Endothelial cell of umbilical vein (primary cell): ENCODE measurements at regions not wholly inside any gene's neighbourhood (a gene's known extent, or its start where the extent isn't known, plus 50 kb on each side); places are given as distances from the start of the nearest gene placed in this dataset.

Experiments
- BruUV-seq: library from RNA; stranded (reverse); fragments of 400-500 nt; replicated peaks from 2 replicates; lab custom pipeline; 2021; lab: Mats Ljungman, UMichigan
- CTCF ChIA-PET: fragments of 300-600, 350-600 bp; sonication (Branson Sonifier 250); formaldehyde crosslinking; loops from one replicate; lab custom pipeline; 2021; ENCODE audit warnings: antibody characterized with exemption, inconsistent platforms; lab: Charles Lee
- POLR2A ChIA-PET: fragments of 300-600, 350-600 bp; sonication (Branson Sonifier 250); formaldehyde crosslinking; loops from one replicate; lab custom pipeline; 2021; ENCODE audit warnings: antibody characterized with exemption, inconsistent platforms; lab: Charles Lee
- DNase-seq: peaks from one replicate; pipeline ENCODE4 v3.0.0-alpha.2; 2011; ENCODE audit warnings: low read depth, low spot score
- FAIRE-seq: peaks from 2 replicates; lab custom pipeline; 2011; peaks lifted over from hg19 to GRCh38; lab: Jason Lieb, UNC
- H2AFZ ChIP-seq: 2 replicates; pipeline ENCODE4 v1.6.0; 2012; ENCODE audit warnings: low read depth, low read length, control low read depth, inconsistent platforms
- H3K27ac ChIP-seq: 2 replicates; pipeline ENCODE4 v1.5.1; 2011; ENCODE audit warnings: low read depth, mild to moderate bottlenecking, control low read depth, low read length, moderate library complexity; ENCODE audit not compliant: insufficient read depth
- H3K27me3 ChIP-seq, 2 experiments: 2 replicates each; pipeline versions ENCODE4 v1.6.0 to v1.6.1; 2011; ENCODE audit warnings: low read length in 2 of 2, mixed read lengths in 1 of 2; ENCODE audit not compliant: control insufficient read depth in 2 of 2, insufficient read depth in 2 of 2
- H3K36me3 ChIP-seq, 2 experiments: 2 replicates in 1 of 2; 3 replicates in 1 of 2; pipeline ENCODE4 v1.5.1; 2011; ENCODE audit warnings: low read length in 2 of 2, mild to moderate bottlenecking in 1 of 2, moderate library complexity in 1 of 2; ENCODE audit not compliant: control insufficient read depth in 2 of 2, insufficient read depth in 2 of 2; ENCODE audit errors: extremely low read depth in 1 of 2
- H3K4me1 ChIP-seq: 3 replicates; pipeline ENCODE4 v1.5.1; 2011; ENCODE audit warnings: mild to moderate bottlenecking, low read length; ENCODE audit not compliant: control insufficient read depth, insufficient read depth; ENCODE audit errors: extremely low read depth
- H3K4me2 ChIP-seq: 2 replicates; pipeline ENCODE4 v1.6.1; 2011; ENCODE audit warnings: low read length, control low read depth, mixed read lengths; ENCODE audit not compliant: insufficient read depth
- H3K4me3 ChIP-seq, 3 experiments: fragments of 200-600 bp in 1 of 3; sonication (generic), shearing (Covaris generic) in 1 of 3; replicated peaks in 1 of 3; 2 replicates each; pipeline ENCODE4 v1.5.1; 2011 to 2016; ENCODE audit warnings: control low read depth in 3 of 3, low read length in 3 of 3, mild to moderate bottlenecking in 2 of 3, inconsistent platforms in 1 of 3, low read depth in 1 of 3, moderate library complexity in 1 of 3; ENCODE audit not compliant: insufficient read depth in 1 of 3
- H3K79me2 ChIP-seq: 2 replicates; pipeline ENCODE4 v1.6.0; 2012; ENCODE audit warnings: low read length, inconsistent platforms; ENCODE audit not compliant: control insufficient read depth, insufficient read depth
- H3K9ac ChIP-seq: replicated peaks from 2 replicates; pipeline ENCODE3; 2011; ENCODE audit warnings: low read length, control low read depth; ENCODE audit not compliant: insufficient read depth; ENCODE audit errors: extremely low read depth
- H3K9me1 ChIP-seq: replicated peaks from 3 replicates; pipeline ENCODE4 v1.6.0; 2011; ENCODE audit warnings: mild to moderate bottlenecking, low read length; ENCODE audit not compliant: control insufficient read depth, insufficient read depth; ENCODE audit errors: extremely low read depth
- H3K9me3 ChIP-seq: replicated peaks from 2 replicates; pipeline ENCODE4 v1.5.1; 2012; ENCODE audit warnings: low read length, inconsistent platforms; ENCODE audit not compliant: control insufficient read depth, insufficient read depth
- H4K20me1 ChIP-seq: replicated peaks from 2 replicates; pipeline ENCODE3; 2011; ENCODE audit warnings: mild to moderate bottlenecking, low read length; ENCODE audit not compliant: control insufficient read depth, insufficient read depth; ENCODE audit errors: extremely low read depth
- EZH2 ChIP-seq: IDR thresholded peaks from 2 replicates; pipeline ENCODE4 v1.6.1; 2012; ENCODE audit warnings: borderline replicate concordance, low read depth, mild to moderate bottlenecking, moderate library complexity, low read length, inconsistent platforms; ENCODE audit not compliant: severe bottlenecking
- FOS ChIP-seq: IDR thresholded peaks from 2 replicates; pipeline ENCODE4 v1.6.1; 2011; ENCODE audit warnings: mild to moderate bottlenecking, low read length, moderate library complexity, borderline replicate concordance; ENCODE audit not compliant: insufficient read depth
- GATA2 ChIP-seq: IDR thresholded peaks from 2 replicates; pipeline ENCODE4 v1.7.0; 2011; ENCODE audit warnings: low read depth, mild to moderate bottlenecking, moderate library complexity, mixed read lengths, low read length; ENCODE audit not compliant: insufficient read length, insufficient read depth
- JUN ChIP-seq: IDR thresholded peaks from 2 replicates; pipeline ENCODE4 v1.6.1; 2011; ENCODE audit warnings: borderline replicate concordance, low read depth; ENCODE audit not compliant: insufficient read length, insufficient read depth
- MYC ChIP-seq: IDR thresholded peaks from one replicate; pipeline ENCODE4 v1.6.1; 2011; ENCODE audit warnings: mild to moderate bottlenecking, low read depth, low read length
- POLR2A ChIP-seq: IDR thresholded peaks from 2 replicates; pipeline ENCODE4 v1.6.1; 2012; ENCODE audit warnings: low read depth, mild to moderate bottlenecking, control low read depth, low read length
- POLR2AphosphoS5 ChIP-seq: IDR thresholded peaks from 2 replicates; pipeline ENCODE4 v1.6.1; 2012; ENCODE audit warnings: low read depth, mild to moderate bottlenecking, control low read depth, low read length, moderate library complexity; ENCODE audit not compliant: insufficient read depth
- dilution Hi-C: fragments of 300-500 bp; cut with MboI; formaldehyde crosslinking; loops from one replicate; pipeline ENCODE4 v1.15.0; 2019; ENCODE audit warnings: low sequenced_read_pairs; ENCODE audit not compliant: extremely low pct_ligation_motif_present
- intact Hi-C: fragments of 100-400 bp; cut with micrococcal nuclease; formaldehyde crosslinking; loops from one replicate; pipeline ENCODE4 v1.10.0; 2022
- TF ChIP-seq, protein P1 (sequence below): IDR thresholded peaks from 2 replicates; pipeline ENCODE4 v1.6.1; 2011; ENCODE audit not compliant: insufficient read depth, insufficient read length
- TF ChIP-seq, protein P2 (sequence below), 2 donors: IDR thresholded peaks; 1 replicate in 1 of 2; 2 replicates in 1 of 2; pipeline ENCODE4 v1.5.1; 2011; ENCODE audit warnings: low read length in 2 of 2, mild to moderate bottlenecking in 2 of 2, moderate library complexity in 2 of 2, control low read depth in 1 of 2, inconsistent platforms in 1 of 2, low read depth in 1 of 2; ENCODE audit not compliant: insufficient read depth in 1 of 2; ENCODE audit errors: extremely low read depth in 1 of 2

DNA sequence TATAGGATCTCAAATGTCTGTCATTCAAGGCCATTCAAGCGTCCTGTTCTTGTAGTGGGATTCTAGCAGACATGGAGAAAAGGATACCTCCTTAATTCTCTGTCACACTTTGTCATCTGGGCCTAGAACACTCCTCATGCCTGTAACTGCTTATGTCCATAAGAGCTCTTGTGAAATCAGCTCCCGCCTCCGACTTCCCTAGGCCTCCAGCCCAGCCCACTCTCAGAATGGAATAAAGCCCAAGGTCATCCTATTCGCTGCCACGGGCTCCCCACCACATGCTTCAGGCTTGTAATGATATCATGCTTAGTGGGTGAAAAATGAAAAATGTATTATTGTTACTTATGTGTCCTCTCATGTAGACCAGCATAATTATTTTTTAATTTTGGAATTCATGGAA lies 632.5 kb downstream of the ISL1 start:
- CTCF ChIA-PET: interaction anchor here (2.4 to 2.5 kb wide), 2 partner anchors 9 to 340 kb away, joined by 6 to 7 read pairs; no protein-coding TSS in a partner anchor
- dilution Hi-C loops: no loop called here

More for the DNA sequence above, 632.5 kb downstream of the ISL1 start:
- FAIRE-seq: no peak
- H3K36me3 ChIP-seq: no peaks in the 10 kb centered on the region
- H3K4me3 ChIP-seq: no peak overlapping the region
- H4K20me1 ChIP-seq: no peaks in the 10 kb centered on the region
- H3K27ac ChIP-seq: no peak overlapping the region
- H3K79me2 ChIP-seq: no peaks in the 10 kb centered on the region
- H3K4me2 ChIP-seq: no peak overlapping the region
- no peak for DNase-seq
- POLR2A ChIA-PET: no interaction called here
- no peaks in the 10 kb centered on the region for H3K9me1 ChIP-seq
- no peak overlapping the region for H2AFZ ChIP-seq
- no peaks in the 10 kb centered on the region for H3K4me1 ChIP-seq
- no peaks in the 10 kb centered on the region for H3K27me3 ChIP-seq
- intact Hi-C loops: no loop called here
- H3K9ac ChIP-seq: no peak overlapping the region
- TF ChIP-seq JUN (no peak), MYC (no peak), GATA2 (no peak), FOS (no peak), EZH2 (no peak), POLR2AphosphoS5 (no peak), POLR2A (no peak)
- TF ChIP-seq, protein P1, sequence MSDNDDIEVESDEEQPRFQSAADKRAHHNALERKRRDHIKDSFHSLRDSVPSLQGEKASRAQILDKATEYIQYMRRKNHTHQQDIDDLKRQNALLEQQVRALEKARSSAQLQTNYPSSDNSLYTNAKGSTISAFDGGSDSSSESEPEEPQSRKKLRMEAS: no peak
- TF ChIP-seq, protein P2, sequence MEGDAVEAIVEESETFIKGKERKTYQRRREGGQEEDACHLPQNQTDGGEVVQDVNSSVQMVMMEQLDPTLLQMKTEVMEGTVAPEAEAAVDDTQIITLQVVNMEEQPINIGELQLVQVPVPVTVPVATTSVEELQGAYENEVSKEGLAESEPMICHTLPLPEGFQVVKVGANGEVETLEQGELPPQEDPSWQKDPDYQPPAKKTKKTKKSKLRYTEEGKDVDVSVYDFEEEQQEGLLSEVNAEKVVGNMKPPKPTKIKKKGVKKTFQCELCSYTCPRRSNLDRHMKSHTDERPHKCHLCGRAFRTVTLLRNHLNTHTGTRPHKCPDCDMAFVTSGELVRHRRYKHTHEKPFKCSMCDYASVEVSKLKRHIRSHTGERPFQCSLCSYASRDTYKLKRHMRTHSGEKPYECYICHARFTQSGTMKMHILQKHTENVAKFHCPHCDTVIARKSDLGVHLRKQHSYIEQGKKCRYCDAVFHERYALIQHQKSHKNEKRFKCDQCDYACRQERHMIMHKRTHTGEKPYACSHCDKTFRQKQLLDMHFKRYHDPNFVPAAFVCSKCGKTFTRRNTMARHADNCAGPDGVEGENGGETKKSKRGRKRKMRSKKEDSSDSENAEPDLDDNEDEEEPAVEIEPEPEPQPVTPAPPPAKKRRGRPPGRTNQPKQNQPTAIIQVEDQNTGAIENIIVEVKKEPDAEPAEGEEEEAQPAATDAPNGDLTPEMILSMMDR (IDR thresholded peaks at IDR 0.05; ENCODE audit: extremely low read depth in 1 of 2, insufficient read depth in 1 of 2, low read depth in 1 of 2, low read length in 2 of 2): no peak
- no TSS peak for BruUV-seq
- H3K9me3 ChIP-seq: no peaks in the 10 kb centered on the region
